ENCODE measurements at regions not wholly inside any gene's neighbourhood (a gene's known extent, or its start where the extent isn't known, plus 50 kb on each side); places are given as distances from the start of the nearest gene placed in this dataset.

GRCh38 chr2:120877409-120877808 is 141.7 kb downstream of the GLI2 start:
- TF ChIP-seq CTCF (IDR thresholded peaks at IDR 0.05) (no peak), POLR2A (IDR thresholded peaks at IDR 0.05) (no peak)
